ENCODE measurements at regions not wholly inside any gene's neighbourhood (a gene's known extent, or its start where the extent isn't known, plus 50 kb on each side); places are given as distances from the start of the nearest gene placed in this dataset.
A peak's percentile ranks its signal among the peaks of the same experiment; 100 is the strongest.

DNA sequence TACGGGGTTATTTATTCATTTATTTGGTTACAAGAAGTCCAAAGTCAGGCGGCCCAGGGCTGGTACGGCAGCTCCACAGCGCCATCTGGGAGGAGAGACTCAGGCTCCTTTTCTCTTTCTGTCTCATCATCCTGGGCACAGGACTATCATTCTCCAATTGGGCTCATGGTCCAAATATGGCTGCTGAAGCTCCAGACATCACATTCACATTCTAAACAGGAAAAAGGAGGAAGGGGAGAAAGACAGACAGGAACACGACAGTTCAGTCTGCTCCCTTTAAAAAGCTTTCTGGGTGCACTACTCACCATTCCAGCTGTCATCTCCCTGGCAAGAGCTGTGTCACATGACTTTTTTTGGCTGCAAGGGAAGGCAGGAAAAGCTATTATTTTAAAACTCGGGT, 74.4 kb upstream of the PDZD8 start:
- H3K4me3 ChIP-seq (ENCODE audit: low read depth, low read length) = no peak overlapping the region
- DNase-seq (ENCODE audit: low read depth) = no peak
- TF ChIP-seq, protein P1, sequence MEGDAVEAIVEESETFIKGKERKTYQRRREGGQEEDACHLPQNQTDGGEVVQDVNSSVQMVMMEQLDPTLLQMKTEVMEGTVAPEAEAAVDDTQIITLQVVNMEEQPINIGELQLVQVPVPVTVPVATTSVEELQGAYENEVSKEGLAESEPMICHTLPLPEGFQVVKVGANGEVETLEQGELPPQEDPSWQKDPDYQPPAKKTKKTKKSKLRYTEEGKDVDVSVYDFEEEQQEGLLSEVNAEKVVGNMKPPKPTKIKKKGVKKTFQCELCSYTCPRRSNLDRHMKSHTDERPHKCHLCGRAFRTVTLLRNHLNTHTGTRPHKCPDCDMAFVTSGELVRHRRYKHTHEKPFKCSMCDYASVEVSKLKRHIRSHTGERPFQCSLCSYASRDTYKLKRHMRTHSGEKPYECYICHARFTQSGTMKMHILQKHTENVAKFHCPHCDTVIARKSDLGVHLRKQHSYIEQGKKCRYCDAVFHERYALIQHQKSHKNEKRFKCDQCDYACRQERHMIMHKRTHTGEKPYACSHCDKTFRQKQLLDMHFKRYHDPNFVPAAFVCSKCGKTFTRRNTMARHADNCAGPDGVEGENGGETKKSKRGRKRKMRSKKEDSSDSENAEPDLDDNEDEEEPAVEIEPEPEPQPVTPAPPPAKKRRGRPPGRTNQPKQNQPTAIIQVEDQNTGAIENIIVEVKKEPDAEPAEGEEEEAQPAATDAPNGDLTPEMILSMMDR (IDR thresholded peaks at IDR 0.05; ENCODE audit: insufficient read depth, low read depth, low read length) = peak; percentile 39

DNA sequence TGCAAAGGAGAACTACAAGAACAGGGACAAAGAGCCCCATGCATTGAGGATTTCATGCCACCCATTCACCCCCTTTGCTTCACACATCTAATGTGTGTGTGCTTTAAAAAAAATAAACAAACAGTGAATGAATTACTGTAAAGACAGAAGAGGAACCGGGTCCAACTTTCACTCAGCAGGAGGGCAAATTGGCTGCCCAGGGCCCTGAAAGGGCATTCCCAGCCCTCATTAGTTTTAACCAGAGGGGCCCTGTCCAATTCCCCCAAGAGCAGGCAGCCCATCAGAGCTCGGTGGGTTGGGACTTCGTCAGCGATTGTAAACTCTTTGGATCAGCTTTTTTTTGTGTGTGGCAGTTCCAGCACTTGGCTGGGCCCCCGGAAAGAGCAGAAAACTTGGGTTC, 73.6 kb upstream of the PDZD8 start:
- no peak overlapping the region for H3K4me3 ChIP-seq (ENCODE audit: low read depth, low read length)
- TF ChIP-seq, protein P1 (IDR thresholded peaks at IDR 0.05; ENCODE audit: insufficient read depth, low read depth, low read length) = no peak
- DNase-seq (ENCODE audit: low read depth) = no peak

DNA sequence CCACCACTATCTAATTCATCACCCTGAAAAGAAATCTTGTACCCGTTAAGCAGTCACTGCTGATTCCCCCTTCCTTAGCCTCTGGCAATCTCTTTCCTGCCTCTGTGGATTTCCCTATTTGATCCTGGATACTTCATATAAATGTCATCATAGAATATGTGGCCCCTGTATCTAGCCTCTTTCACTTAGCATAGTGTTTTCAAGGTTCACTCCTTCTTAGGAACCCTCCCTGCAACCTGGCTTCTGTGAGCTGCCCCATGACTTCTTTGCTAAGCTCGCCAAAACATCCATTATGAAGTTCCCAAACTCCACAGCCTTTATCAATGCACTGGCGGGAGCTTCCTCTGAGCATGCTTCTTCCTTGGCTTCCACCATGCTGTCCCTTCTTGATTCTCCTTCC, 70.8 kb upstream of the PDZD8 start:
- DNase-seq (ENCODE audit: low read depth) = no peak
- TF ChIP-seq, protein P1 (IDR thresholded peaks at IDR 0.05; ENCODE audit: insufficient read depth, low read depth, low read length) = no peak
- H3K4me3 ChIP-seq (ENCODE audit: low read depth, low read length) = no peak overlapping the region

DNA sequence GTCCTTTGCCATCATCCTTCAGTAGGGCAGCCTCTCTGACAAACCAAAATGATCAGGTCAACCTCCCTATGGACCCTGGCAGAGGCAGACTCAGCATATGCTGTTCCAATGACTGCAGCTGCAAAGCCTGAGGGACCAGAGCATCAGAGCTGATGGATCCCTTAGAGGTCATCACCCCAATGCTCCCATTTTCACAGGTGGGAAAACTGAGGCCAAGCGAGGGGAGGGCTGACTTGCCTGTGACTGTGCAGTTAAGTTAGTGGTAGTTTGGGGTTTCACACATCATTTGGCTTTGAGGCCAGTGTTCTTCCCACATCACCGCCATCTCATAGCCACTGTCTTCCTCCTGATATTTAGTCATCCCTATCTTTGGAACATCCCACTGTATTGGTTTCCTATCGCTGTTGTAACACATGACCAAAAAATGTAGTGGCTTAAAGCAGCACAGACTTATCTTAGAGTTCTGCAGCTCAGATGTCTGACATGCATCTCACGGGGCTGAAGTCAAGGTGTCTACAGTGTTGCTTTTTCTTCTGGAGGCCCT, 69.3 kb upstream of the PDZD8 start:
- H3K4me3 ChIP-seq (ENCODE audit: low read depth, low read length) = no peak overlapping the region
- DNase-seq (ENCODE audit: low read depth) = no peak
- TF ChIP-seq, protein P1 (IDR thresholded peaks at IDR 0.05; ENCODE audit: insufficient read depth, low read depth, low read length) = no peak

DNA sequence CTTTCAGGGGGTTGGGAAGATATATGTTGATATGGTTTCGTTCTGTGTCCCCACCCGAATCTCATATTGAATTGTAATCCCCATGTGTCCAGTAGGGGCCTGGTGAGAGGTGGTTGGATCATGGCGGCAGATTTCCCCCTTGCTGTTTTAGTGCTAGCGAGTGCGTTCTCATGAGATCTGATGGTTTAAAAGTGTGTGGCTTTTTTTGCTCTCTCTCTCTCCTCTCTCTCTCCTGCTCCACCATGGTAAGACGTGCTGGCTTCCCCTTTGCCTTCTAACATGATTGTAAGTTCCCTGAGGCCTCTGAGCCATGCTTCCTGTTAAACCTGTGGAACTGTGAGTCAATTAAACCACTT, 68.4 kb upstream of the PDZD8 start:
- no peak overlapping the region for H3K4me3 ChIP-seq (ENCODE audit: low read depth, low read length)
- no peak for DNase-seq (ENCODE audit: low read depth)
- TF ChIP-seq, protein P1 (IDR thresholded peaks at IDR 0.05; ENCODE audit: insufficient read depth, low read depth, low read length) = no peak

DNA sequence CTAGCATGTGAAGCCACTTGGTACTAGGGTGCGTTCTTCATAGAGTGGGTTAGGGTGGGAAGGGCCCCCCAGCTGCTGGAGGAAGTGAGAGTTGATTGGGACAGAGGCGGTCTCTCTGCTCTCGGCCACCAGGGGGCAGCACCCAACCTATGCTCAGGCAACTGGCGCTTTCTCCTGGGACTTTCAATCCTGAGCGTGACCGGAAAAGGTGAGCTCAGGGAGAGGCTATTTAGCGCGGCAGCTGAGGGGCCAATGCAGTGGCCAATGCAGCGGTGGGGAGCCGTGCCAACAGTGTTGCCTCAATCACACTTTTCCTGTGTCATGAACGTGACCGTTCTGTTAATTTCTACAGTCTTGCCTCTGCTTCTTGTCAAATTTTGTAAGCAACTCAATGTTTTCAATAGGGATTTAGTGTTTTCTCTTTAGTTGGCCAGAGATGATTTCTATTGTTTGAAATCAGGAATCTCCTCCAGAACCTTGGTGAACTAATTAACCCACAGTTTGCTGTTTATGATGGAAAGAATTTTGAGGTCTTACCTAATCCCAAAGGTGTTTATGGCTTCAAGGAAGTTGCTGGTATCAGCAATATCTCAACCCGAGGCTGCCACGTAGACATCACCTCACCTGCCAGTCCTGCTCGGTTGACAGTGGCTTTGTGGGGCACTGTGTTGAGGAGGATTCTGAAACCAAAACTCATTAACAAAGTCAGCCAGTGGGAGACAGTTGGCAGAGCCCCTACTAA, 67.9 kb upstream of the PDZD8 start:
- H3K4me3 ChIP-seq (ENCODE audit: low read depth, low read length) = no peak overlapping the region

More for the DNA sequence above, 67.9 kb upstream of the PDZD8 start:
- DNase-seq (ENCODE audit: low read depth) = peak; percentile 89
- TF ChIP-seq, protein P1 (IDR thresholded peaks at IDR 0.05; ENCODE audit: insufficient read depth, low read depth, low read length) = peak; percentile 93

Data from fibroblast of villous mesenchyme (primary cell).